ENCODE measurements at regions not wholly inside any gene's neighbourhood (a gene's known extent, or its start where the extent isn't known, plus 50 kb on each side); places are given as distances from the start of the nearest gene placed in this dataset.
"Not testable (repeated sequence)": the region's sequence is repeated elsewhere in the genome, so short reads cannot be mapped to it uniquely, and the experiment has no call there.

GRCh38 chr10:9579110-9579705 lies 1438.5 kb upstream of the CELF2 start:
- no peak for DNase-seq (ENCODE audit: low spot score)
- no peak for FAIRE-seq

- FAIRE-seq; DNase-seq (ENCODE audit: low spot score): not testable (repeated sequence)
Measured at GRCh38 chr10:9582803-9583202, 1434.9 kb upstream of the CELF2 start.

- no peak for FAIRE-seq
- DNase-seq (ENCODE audit: low spot score): peak; percentile 33
Measured at GRCh38 chr10:9596368-9596920, 1421.2 kb upstream of the CELF2 start.

- DNase-seq (ENCODE audit: low spot score) (no peak), FAIRE-seq (no peak)
Measured at GRCh38 chr10:9602998-9603397, 1414.7 kb upstream of the CELF2 start.

- DNase-seq (ENCODE audit: low spot score) (no peak), FAIRE-seq (no peak)
Measured at GRCh38 chr10:9603972-9604371, 1413.7 kb upstream of the CELF2 start.

- FAIRE-seq: no peak
- DNase-seq (ENCODE audit: low spot score): no peak
Measured at GRCh38 chr10:9605231-9605630, 1412.4 kb upstream of the CELF2 start.

GRCh38 chr10:9608602-9609001 lies 1409.1 kb upstream of the CELF2 start:
- DNase-seq (ENCODE audit: low spot score) (no peak), FAIRE-seq (no peak)

- no peak for DNase-seq (ENCODE audit: low spot score)
- no peak for FAIRE-seq
Measured at GRCh38 chr10:9613338-9614075, 1404.2 kb upstream of the CELF2 start.

GRCh38 chr10:9615189-9615588 lies 1402.5 kb upstream of the CELF2 start:
- FAIRE-seq: no peak
- no peak for DNase-seq (ENCODE audit: low spot score)

- DNase-seq (ENCODE audit: low spot score): no peak
- no peak for FAIRE-seq
Measured at GRCh38 chr10:9621216-9621615, 1396.5 kb upstream of the CELF2 start.

GRCh38 chr10:9625304-9625703 lies 1392.4 kb upstream of the CELF2 start:
- FAIRE-seq: no peak
- DNase-seq (ENCODE audit: low spot score): no peak

- DNase-seq (ENCODE audit: low spot score) (no peak), FAIRE-seq (no peak)
Measured at GRCh38 chr10:9634466-9634865, 1383.2 kb upstream of the CELF2 start.

- no peak for DNase-seq (ENCODE audit: low spot score)
- no peak for FAIRE-seq
Measured at GRCh38 chr10:9635691-9636090, 1382.0 kb upstream of the CELF2 start.

GRCh38 chr10:9636216-9636615 lies 1381.5 kb upstream of the CELF2 start:
- DNase-seq (ENCODE audit: low spot score) (no peak), FAIRE-seq (no peak)

GRCh38 chr10:9643782-9644181 lies 1373.9 kb upstream of the CELF2 start:
- DNase-seq (ENCODE audit: low spot score): no peak
- FAIRE-seq: no peak

- DNase-seq (ENCODE audit: low spot score) (no peak), FAIRE-seq (no peak)
Measured at GRCh38 chr10:9645404-9645803, 1372.3 kb upstream of the CELF2 start.

- FAIRE-seq (no peak), DNase-seq (ENCODE audit: low spot score) (no peak)
Measured at GRCh38 chr10:9645928-9646600, 1371.6 kb upstream of the CELF2 start.

- no peak for DNase-seq (ENCODE audit: low spot score)
- no peak for FAIRE-seq
Measured at GRCh38 chr10:9654261-9654660, 1363.4 kb upstream of the CELF2 start.

- no peak for FAIRE-seq
- DNase-seq (ENCODE audit: low spot score): no peak
Measured at GRCh38 chr10:9656386-9656785, 1361.3 kb upstream of the CELF2 start.

- DNase-seq (ENCODE audit: low spot score) (no peak), FAIRE-seq (no peak)
Measured at GRCh38 chr10:9656996-9657395, 1360.7 kb upstream of the CELF2 start.

GRCh38 chr10:9657530-9657929 lies 1360.1 kb upstream of the CELF2 start:
- FAIRE-seq (no peak), DNase-seq (ENCODE audit: low spot score) (no peak)

GRCh38 chr10:9668411-9668810 lies 1349.3 kb upstream of the CELF2 start:
- no peak for FAIRE-seq
- DNase-seq (ENCODE audit: low spot score): no peak

Data from RCC 7860 (cell line).